MCF 10A (cell line): ENCODE measurements at regions not wholly inside any gene's neighbourhood (a gene's known extent, or its start where the extent isn't known, plus 50 kb on each side); places are given as distances from the start of the nearest gene placed in this dataset.

Source experiments
- BruUV-seq: library from RNA; stranded (reverse); fragments of 400-500 nt; replicated peaks from 2 replicates; lab custom pipeline; 2021; lab: Mats Ljungman, UMichigan
- CTCF ChIA-PET: fragments of 300-600 bp; sonication (Branson Sonifier 250); formaldehyde crosslinking; extraction: SDS; loops from one replicate; lab custom pipeline; 2021; ENCODE audit warnings: antibody characterized with exemption, inconsistent platforms; lab: Yijun Ruan, JAX
- POLR2A ChIA-PET: fragments of 300-600, 350-650 bp; sonication (Branson Sonifier 250); formaldehyde crosslinking; extraction: SDS; loops from one replicate; lab custom pipeline; 2020; ENCODE audit warnings: antibody characterized with exemption, inconsistent platforms; lab: Yijun Ruan, JAX
- DNase-seq: peaks from one replicate; pipeline ENCODE4 v3.0.0-alpha.2; 2018; ENCODE audit not compliant: unreplicated experiment
- H3K27ac Mint-ChIP-seq: one replicate; pipeline ENCODE4 v1.8.0; 2022; ENCODE audit warnings: mild to moderate bottlenecking, low read depth, mixed read lengths; ENCODE audit not compliant: unreplicated experiment
- H3K27me3 Mint-ChIP-seq: one replicate; pipeline ENCODE4 v1.8.0; 2022; ENCODE audit warnings: mixed read lengths; ENCODE audit not compliant: insufficient read depth, unreplicated experiment
- H3K36me3 Mint-ChIP-seq: one replicate; pipeline ENCODE4 v1.8.0; 2022; ENCODE audit warnings: mild to moderate bottlenecking, moderate library complexity, mixed read lengths; ENCODE audit not compliant: insufficient read depth, unreplicated experiment
- H3K4me1 Mint-ChIP-seq: one replicate; pipeline ENCODE4 v1.8.0; 2022; ENCODE audit warnings: mixed read lengths; ENCODE audit not compliant: insufficient read depth, unreplicated experiment
- H3K4me3 Mint-ChIP-seq: one replicate; pipeline ENCODE4 v1.8.0; 2022; ENCODE audit warnings: mild to moderate bottlenecking, moderate library complexity, mixed read lengths; ENCODE audit not compliant: unreplicated experiment
- H3K9me3 Mint-ChIP-seq: one replicate; pipeline ENCODE4 v1.8.0; 2022; ENCODE audit warnings: mixed read lengths; ENCODE audit not compliant: unreplicated experiment
- intact Hi-C: fragments of 100-400 bp; cut with micrococcal nuclease; formaldehyde crosslinking; loops from 2 replicates; pipeline ENCODE4 v1.14.1; 2022
- TF ChIP-seq, protein P1 (sequence below): fragments of 200-600 bp; IDR thresholded peaks from one replicate; pipeline ENCODE4 v1.8.0; 2022; ENCODE audit warnings: antibody characterized with exemption, mild to moderate bottlenecking; ENCODE audit not compliant: unreplicated experiment

DNA sequence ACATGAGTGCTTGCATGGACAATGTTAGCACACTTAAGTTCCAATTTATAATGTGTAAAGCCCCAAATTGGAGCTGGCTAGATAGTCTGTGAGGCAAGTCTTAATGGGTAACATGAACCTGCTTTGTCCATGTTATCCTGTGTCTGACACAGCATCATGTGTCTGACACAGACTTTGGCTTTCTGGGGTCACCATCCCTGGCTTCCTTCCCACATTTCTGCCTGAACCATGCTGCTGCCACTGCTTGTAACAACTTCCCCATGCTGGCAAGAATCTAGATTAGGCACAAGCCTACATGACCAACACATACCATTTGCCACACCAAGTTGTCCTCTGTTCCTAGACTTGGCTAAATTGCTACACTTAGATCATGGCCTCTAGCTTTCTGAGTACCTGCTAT is 49.8 kb upstream of the ZBTB7C start:
- Mint-ChIP-seq H3K27ac (no peak overlapping the region), H3K36me3 (no peaks in the 10 kb centered on the region), H3K27me3 (no peaks in the 10 kb centered on the region), H3K9me3 (no peaks in the 10 kb centered on the region), H3K4me3 (no peak overlapping the region), H3K4me1 (peaks cover 9% of the 10 kb centered on the region)
- no peak for DNase-seq
- BruUV-seq: no TSS peak
- ChIA-PET POLR2A (no interaction called here), CTCF (interaction anchor here (0.8 to 11.9 kb wide), 3 partner anchors 14 to 454 kb away, joined by 3 to 137 read pairs (median 12); no protein-coding TSS in a partner anchor)
- intact Hi-C loops: no loop called here
- TF ChIP-seq, protein P1, sequence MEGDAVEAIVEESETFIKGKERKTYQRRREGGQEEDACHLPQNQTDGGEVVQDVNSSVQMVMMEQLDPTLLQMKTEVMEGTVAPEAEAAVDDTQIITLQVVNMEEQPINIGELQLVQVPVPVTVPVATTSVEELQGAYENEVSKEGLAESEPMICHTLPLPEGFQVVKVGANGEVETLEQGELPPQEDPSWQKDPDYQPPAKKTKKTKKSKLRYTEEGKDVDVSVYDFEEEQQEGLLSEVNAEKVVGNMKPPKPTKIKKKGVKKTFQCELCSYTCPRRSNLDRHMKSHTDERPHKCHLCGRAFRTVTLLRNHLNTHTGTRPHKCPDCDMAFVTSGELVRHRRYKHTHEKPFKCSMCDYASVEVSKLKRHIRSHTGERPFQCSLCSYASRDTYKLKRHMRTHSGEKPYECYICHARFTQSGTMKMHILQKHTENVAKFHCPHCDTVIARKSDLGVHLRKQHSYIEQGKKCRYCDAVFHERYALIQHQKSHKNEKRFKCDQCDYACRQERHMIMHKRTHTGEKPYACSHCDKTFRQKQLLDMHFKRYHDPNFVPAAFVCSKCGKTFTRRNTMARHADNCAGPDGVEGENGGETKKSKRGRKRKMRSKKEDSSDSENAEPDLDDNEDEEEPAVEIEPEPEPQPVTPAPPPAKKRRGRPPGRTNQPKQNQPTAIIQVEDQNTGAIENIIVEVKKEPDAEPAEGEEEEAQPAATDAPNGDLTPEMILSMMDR: no peak
